Bronchial epithelial cell (primary cell): ENCODE measurements at regions not wholly inside any gene's neighbourhood (a gene's known extent, or its start where the extent isn't known, plus 50 kb on each side); places are given as distances from the start of the nearest gene placed in this dataset.

ENCODE experiments used
- DNase-seq: peaks from one replicate; pipeline ENCODE4 v3.0.0-alpha.2; 2010; ENCODE audit warnings: low read depth
- FAIRE-seq: peaks from 2 replicates; lab custom pipeline; 2011; peaks lifted over from hg19 to GRCh38; lab: Jason Lieb, UNC
- H3K27me3 ChIP-seq: 2 replicates; pipeline ENCODE4 v1.5.1; 2011; ENCODE audit warnings: low read length; ENCODE audit not compliant: control insufficient read depth, insufficient read depth
- H3K36me3 ChIP-seq: 2 replicates; pipeline ENCODE4 v1.5.1; 2011; ENCODE audit warnings: low read length; ENCODE audit not compliant: control insufficient read depth, insufficient read depth
- H3K4me3 ChIP-seq: 2 replicates; pipeline ENCODE4 v1.5.1; 2011; ENCODE audit warnings: mild to moderate bottlenecking, low read depth, low read length, control low read depth
- CTCF ChIP-seq: IDR thresholded peaks from 2 replicates; pipeline ENCODE4 v1.5.1; 2011; ENCODE audit warnings: mild to moderate bottlenecking, moderate library complexity, low read length, control low read depth, inconsistent platforms; ENCODE audit not compliant: insufficient read depth, severe bottlenecking

GRCh38 chr11:29279716-29280115 is 737.1 kb downstream of the KCNA4 start:
- no peaks in the 10 kb centered on the region for H3K27me3 ChIP-seq
- FAIRE-seq (no peak), DNase-seq (no peak)
- no peak for TF ChIP-seq CTCF
- H3K4me3 ChIP-seq = no peak overlapping the region
- H3K36me3 ChIP-seq = no peaks in the 10 kb centered on the region

- peak; percentile 51 for TF ChIP-seq CTCF
- no peaks in the 10 kb centered on the region for H3K36me3 ChIP-seq
- FAIRE-seq (no peak), DNase-seq (peak; percentile 64)
- H3K4me3 ChIP-seq = no peak overlapping the region
- H3K27me3 ChIP-seq = no peaks in the 10 kb centered on the region
Observed at GRCh38 chr11:29272019-29272654, 744.7 kb downstream of the KCNA4 start.

DNA sequence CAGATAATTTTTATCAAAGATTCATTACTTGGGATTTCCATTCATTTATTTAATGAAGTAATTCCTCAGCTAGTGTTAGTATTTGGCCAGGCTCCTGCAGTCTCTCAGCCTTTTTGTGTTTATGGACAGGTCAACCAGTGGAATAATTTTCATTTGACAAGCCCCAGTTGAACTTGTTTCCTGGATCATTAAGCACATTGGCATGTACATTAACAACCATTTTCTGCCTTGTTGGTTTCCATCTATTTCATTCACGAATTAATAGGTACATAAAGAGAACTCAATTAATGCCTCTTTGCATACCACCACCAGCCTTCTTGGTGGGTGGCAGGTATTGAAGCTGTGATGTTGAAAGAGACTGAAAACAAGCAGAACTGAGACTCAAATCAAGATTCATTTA is 745.2 kb downstream of the KCNA4 start:
- FAIRE-seq (no peak), DNase-seq (no peak)
- no peaks in the 10 kb centered on the region for H3K27me3 ChIP-seq
- no peak for TF ChIP-seq CTCF
- no peaks in the 10 kb centered on the region for H3K36me3 ChIP-seq
- H3K4me3 ChIP-seq = no peak overlapping the region

GRCh38 chr11:29268733-29269132 is 748.1 kb downstream of the KCNA4 start:
- DNase-seq (no peak), FAIRE-seq (no peak)
- H3K36me3 ChIP-seq = no peaks in the 10 kb centered on the region
- no peak for TF ChIP-seq CTCF
- H3K4me3 ChIP-seq = no peak overlapping the region
- H3K27me3 ChIP-seq = no peaks in the 10 kb centered on the region

DNA sequence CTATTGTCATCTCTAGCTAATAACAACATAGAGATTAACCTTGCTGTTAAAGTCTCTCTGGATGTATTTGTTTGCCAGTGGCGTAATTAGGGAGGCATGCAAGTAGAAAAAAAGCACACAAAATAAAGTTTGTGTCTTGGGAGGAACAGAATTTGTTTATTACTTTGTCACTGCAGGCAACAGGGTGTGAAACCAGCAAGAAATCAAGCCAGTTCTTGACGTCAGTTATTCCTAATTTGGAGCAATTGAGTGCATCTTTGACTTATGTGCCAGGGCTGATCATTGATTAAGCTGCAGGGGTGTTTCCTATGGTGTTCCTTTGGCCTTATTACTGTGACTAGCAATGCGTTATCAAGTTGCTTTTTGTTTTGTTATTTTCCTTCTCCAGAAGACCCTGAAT is 751.0 kb downstream of the KCNA4 start:
- Histone ChIP-seq H3K36me3 (no peaks in the 10 kb centered on the region), H3K4me3 (no peak overlapping the region), H3K27me3 (no peaks in the 10 kb centered on the region)
- DNase-seq (no peak), FAIRE-seq (no peak)
- no peak for TF ChIP-seq CTCF

GRCh38 chr11:29265381-29265780 is 751.4 kb downstream of the KCNA4 start:
- Histone ChIP-seq H3K36me3 (no peaks in the 10 kb centered on the region), H3K27me3 (no peaks in the 10 kb centered on the region), H3K4me3 (no peak overlapping the region)
- DNase-seq = no peak
- no peak for FAIRE-seq
- TF ChIP-seq CTCF = no peak
